Non-pigmented ciliary epithelial cell (primary cell): ENCODE measurements at regions not wholly inside any gene's neighbourhood (a gene's known extent, or its start where the extent isn't known, plus 50 kb on each side); places are given as distances from the start of the nearest gene placed in this dataset.

ENCODE experiments used
- DNase-seq: peaks from one replicate; pipeline ENCODE4 v3.0.0-alpha.2; 2010; ENCODE audit warnings: low read depth

- DNase-seq, result no peak
These were observed 88.1 kb upstream of the IGFBP3 start for GRCh38 chr7:46009211-46009610.

GRCh38 chr7:46007990-46008643 lies 87.0 kb upstream of the IGFBP3 start:
- no peak for DNase-seq

DNA sequence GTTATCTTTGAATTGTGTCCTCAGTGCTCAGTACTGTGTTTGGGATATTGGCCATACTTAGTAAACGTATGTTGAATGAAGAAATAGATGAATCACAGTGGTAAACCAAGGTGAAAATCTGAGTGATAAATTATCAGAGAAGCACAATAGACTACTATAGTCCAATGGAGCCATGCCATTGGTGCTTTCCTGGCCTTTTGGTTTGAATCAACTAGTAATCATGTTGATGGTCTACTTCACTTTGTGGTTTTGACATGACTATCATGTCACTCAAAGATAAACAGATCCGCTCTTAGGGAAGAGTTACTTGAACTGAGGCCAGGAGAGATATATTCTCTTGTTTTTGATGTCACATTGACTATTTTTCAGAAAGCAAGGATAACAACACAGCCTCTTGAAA lies 86.1 kb upstream of the IGFBP3 start:
- DNase-seq, result no peak

GRCh38 chr7:46006723-46007122 lies 85.7 kb upstream of the IGFBP3 start:
- no peak for DNase-seq

DNA sequence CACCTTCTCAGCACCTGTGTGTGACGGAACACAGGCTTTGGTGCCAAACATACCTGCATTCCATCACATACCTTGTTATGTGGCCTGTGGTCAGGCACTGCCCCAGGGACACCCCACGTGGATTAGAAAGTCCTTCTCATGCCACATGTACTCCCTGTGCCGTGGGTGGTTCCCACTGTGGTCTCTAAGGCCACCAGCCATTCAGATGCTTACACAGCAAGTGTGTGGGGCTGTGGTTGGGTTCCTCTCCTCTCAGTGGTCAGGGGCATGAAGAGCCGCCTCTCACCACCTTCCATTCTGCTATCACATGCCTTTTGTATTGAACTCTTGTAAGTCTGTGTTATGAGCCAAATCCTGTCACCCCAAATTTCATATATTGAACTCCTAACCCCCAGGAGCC lies 85.1 kb upstream of the IGFBP3 start:
- no peak for DNase-seq

- DNase-seq, result no peak
These were observed 83.9 kb upstream of the IGFBP3 start for GRCh38 chr7:46004965-46005364.

DNA sequence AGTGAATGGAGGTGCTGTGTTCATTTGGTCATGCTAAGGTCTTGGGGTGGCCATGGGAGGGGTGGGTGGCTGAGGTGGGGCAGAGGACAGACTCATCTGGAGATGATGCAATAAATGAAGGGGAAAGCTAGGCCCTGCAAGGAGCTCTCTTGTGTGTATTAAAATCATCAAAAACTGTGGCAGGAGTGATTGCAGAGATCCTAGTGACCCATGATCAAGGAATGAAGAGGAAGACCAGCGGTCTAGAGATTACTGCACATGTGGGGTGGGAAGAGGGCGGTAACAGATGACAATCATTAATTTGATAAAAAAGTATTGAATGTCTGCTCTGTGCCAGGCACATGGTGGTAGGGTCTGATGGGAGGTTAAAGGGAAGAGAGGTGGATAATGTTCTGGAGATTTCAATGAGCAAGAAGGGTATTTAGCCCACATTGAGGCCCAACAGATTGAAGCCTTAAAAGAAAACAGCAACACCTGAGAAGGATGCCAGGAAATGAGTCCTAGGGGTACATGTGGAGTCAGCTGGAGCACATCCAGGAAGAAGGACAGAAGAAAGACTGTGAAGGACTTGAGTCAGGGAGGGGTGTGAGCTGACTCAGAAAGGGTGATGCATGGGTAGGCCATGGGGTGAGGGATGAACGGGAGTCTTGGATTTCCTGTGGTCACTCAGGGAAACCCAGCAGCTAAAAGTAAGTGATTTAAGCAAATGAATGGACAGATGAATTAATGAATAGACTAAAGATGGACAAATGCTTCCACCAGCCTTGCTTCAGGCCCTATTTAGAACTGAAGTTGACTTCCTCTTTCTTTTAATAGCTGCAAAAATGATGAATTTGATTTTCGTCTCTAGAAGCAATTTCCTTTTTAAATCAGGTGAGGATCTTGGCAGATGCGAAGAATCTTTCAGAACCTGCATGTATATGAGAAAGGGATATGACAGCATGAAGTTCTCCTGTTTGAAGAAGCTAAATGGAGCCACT lies 83.1 kb upstream of the IGFBP3 start:
- peak; percentile 65 for DNase-seq

DNA sequence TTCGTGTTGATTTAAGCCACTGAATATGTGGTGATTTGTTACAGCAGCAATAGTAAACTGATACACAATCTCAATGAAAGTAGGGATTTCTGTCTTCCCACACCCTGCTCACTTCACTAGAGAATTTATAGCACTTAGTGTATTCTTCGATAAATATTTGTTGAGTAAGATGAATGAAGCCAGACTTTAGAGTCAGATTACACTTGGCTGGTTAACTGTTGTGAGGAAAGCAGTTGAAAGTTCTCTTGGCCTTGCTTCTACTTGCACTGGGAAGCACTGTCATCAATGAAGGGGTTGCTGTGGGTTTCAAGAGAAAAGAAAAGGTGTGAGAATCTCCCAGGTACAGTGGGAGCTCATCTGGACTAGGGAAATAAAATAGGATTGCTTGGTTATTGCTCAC lies 82.1 kb upstream of the IGFBP3 start:
- no peak for DNase-seq

- DNase-seq, result no peak
These were observed 79.4 kb upstream of the IGFBP3 start for GRCh38 chr7:46000513-46000912.

GRCh38 chr7:45999541-45999940 lies 78.5 kb upstream of the IGFBP3 start:
- no peak for DNase-seq

GRCh38 chr7:45998506-45998905 lies 77.4 kb upstream of the IGFBP3 start:
- no peak for DNase-seq

DNA sequence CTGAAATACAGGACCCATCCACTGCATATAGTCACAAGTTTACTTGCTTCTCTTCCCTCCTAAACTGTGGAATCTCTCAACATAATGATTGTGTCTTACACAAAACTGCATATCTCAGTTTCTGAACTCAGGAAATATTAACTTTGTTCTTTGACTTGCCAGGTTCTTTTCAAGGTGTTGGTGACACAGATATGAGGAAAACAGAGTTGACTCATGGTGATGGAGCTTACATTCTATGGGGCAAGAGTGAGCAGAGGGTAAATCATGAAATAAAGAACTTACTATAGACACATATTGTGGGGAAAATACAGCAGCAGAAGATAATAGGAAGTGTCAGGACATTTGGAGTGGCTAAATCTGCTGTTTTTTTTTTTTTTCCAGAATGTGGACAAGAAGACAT lies 72.5 kb upstream of the IGFBP3 start:
- no peak for DNase-seq

GRCh38 chr7:45992826-45993225 lies 71.8 kb upstream of the IGFBP3 start:
- no peak for DNase-seq

- no peak for DNase-seq
These were observed 69.2 kb upstream of the IGFBP3 start for GRCh38 chr7:45990276-45990675.

- DNase-seq, result no peak
These were observed 67.5 kb upstream of the IGFBP3 start for GRCh38 chr7:45988405-45989057.

- DNase-seq, result no peak
These were observed 66.6 kb upstream of the IGFBP3 start for GRCh38 chr7:45987521-45988290.

DNA sequence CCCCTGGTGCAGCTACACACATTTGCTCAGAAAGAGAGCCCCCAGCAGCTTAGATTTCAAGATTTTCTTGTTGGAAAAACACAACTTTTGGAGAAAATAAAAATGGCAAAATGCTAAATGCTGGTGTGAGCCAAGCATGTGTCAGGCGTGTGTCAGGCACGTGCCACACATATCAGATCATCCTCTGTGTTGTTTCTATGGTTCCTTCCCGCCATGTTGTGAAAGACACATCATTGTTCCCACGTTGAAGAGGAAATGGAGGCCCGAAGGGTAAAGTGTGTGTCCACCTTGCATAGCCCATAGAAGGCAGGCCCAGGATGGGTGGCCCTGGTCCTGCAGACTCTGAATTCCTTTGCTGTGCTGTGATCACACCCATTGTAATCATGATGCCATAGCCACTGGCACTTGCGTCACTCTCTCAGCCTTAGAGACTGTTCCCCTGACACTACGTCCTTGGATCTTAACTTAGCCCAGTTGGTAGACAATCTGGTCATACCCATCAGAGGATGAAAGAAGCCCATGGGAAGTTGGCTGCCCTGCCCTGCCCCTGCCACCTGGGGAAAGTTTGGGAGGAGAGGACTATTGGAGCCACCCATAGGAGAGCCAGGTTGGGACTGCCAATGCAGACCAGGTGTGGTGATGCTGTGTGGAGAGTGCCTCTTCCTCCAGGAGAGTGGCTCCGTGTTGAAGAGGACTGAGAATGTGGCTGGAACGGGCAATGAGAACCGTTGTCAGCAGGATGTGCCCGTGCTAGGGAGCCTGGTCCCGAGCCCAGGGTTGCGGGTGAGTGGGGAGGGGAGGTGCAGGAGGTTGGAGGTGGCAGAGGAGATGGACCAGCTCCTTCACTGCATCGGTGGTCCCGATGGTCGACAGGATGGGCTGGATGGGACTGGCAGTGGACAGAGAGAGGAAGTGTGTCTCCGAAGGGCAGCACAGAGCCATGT lies 65.6 kb upstream of the IGFBP3 start:
- DNase-seq, result no peak

DNA sequence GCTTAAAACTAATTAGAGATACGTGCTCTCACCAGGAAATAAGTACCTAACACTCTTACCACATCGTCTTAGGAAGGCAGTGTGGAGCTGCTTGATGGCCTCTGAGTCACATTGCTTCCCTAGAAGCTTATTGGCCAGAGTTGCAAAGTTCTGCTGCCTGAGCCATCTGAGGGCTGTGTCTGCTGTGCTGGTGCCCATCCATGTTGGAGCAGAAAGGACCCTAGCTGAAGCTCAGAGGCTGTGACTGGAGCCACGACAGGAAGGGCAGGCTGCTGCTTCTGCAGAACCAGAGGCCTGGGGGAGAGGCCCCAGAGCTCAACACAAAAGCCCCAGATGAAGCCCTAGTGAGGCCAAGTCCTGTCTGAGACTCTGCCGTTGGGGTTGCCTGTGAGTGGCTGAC lies 64.8 kb upstream of the IGFBP3 start:
- peak; percentile 45 for DNase-seq

DNA sequence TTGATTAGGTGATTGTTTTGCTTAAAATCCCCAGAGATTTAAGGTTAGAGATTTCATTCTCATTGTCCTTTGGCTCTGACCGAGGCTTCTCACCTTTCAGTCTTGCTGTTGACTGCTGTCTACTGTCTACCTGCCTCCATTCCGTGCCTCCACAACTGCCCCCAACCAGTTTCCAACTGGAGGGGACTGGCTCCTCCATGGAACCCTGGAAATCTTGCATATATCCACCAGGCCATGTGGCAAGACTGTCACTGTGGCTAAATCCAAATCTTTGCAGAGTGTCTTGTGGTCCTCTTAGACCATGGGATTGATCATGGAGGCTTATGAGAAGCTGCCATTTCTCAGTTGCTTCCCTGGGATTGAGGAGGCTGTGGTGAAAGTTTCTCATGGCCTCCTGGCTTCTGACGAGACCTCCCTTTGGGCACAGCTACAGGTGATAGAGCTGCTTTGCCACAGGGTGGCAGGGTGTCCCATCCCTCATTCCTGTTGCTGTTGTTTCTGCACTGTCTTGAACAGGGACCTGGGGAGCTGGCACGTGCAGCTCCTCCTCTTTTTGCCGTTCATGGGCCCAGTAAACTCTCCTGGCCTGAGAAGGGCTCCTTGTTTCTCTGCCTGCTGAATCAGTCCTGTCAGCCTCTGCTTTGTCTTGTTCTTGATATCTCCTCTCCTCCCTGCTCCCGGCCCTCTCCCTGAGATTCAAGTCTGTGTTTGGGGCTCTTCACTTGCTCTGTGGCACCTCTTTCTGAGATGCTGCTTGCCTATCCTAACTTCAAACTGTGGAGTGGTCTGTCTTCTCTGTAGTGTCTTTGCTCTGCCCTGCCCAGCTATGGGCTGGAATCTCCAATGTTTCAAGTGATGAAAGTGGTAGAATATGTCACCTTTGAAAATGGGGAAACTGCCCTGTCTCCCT lies 63.6 kb upstream of the IGFBP3 start:
- no peak for DNase-seq

- no peak for DNase-seq
These were observed 62.7 kb upstream of the IGFBP3 start for GRCh38 chr7:45983720-45984255.
